Neural progenitor cell (in vitro differentiated cells): ENCODE measurements at regions not wholly inside any gene's neighbourhood (a gene's known extent, or its start where the extent isn't known, plus 50 kb on each side); places are given as distances from the start of the nearest gene placed in this dataset.

Experiments
- EZH2 ChIP-seq: fragments of 200-600 bp; sonication (generic); IDR thresholded peaks from 2 replicates; pipeline ENCODE4 v1.6.1; 2017; ENCODE audit warnings: antibody characterized with exemption, mild to moderate bottlenecking, moderate library complexity
- EZH2phosphoT487 ChIP-seq: fragments of 200-600 bp; sonication (generic); IDR thresholded peaks from 2 replicates; pipeline ENCODE4 v1.6.1; 2017; ENCODE audit warnings: antibody characterized with exemption
- TF ChIP-seq, protein P1 (sequence below): fragments of 200-600 bp; sonication (generic); IDR thresholded peaks from 2 replicates; pipeline ENCODE4 v1.5.1; 2017; ENCODE audit warnings: antibody characterized with exemption, mild to moderate bottlenecking

DNA sequence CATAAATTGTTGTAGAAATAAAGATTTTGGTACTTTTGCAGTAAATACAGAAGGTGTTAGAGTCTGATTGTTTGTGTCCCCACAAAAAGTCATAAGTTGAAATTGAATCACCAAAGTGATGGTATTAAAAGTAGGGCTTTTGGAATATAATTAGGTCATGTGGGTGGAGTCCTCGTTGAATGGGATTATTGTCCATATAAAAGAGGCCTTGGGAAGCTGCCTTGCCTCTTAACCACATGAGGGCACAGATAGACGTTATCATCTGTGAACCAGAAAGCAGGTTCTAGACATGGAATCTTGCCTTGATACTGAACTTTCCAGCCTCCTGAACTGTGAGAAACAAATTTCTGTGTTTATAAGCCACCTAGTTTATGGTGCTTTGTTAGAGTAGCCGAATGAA lies 186.8 kb downstream of the PRR20E start:
- TF ChIP-seq EZH2phosphoT487 = no peak
- TF ChIP-seq, protein P1, sequence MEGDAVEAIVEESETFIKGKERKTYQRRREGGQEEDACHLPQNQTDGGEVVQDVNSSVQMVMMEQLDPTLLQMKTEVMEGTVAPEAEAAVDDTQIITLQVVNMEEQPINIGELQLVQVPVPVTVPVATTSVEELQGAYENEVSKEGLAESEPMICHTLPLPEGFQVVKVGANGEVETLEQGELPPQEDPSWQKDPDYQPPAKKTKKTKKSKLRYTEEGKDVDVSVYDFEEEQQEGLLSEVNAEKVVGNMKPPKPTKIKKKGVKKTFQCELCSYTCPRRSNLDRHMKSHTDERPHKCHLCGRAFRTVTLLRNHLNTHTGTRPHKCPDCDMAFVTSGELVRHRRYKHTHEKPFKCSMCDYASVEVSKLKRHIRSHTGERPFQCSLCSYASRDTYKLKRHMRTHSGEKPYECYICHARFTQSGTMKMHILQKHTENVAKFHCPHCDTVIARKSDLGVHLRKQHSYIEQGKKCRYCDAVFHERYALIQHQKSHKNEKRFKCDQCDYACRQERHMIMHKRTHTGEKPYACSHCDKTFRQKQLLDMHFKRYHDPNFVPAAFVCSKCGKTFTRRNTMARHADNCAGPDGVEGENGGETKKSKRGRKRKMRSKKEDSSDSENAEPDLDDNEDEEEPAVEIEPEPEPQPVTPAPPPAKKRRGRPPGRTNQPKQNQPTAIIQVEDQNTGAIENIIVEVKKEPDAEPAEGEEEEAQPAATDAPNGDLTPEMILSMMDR = no peak
- TF ChIP-seq EZH2 = no peak
